ENCODE measurements at regions not wholly inside any gene's neighbourhood (a gene's known extent, or its start where the extent isn't known, plus 50 kb on each side); places are given as distances from the start of the nearest gene placed in this dataset.

GRCh38 chr9:135356021-135356420, 123.6 kb upstream of the PPP1R26 start:
- TF ChIP-seq EZH2 (IDR thresholded peaks at IDR 0.05; ENCODE audit: low read length) (no peak), CTCF (optimal IDR thresholded peaks at IDR 0.05 in 1 of 3, IDR thresholded peaks at IDR 0.05 in 1 of 3, conservative IDR thresholded peaks at IDR 0.05 in 1 of 3; ENCODE audit: extremely low read depth in 1 of 3, insufficient read depth in 2 of 3, low read length in 3 of 3) (no peak)
- DNase-seq (ENCODE audit: low read depth, low spot score) (no peak), FAIRE-seq (no peak)
- Histone ChIP-seq H3K27ac (ENCODE audit: control insufficient read depth, insufficient read depth, low read length) (no peak overlapping the region), H3K4me1 (ENCODE audit: control insufficient read depth, extremely low read depth, insufficient read depth, low read length) (no peaks in the 10 kb centered on the region), H3K79me2 (ENCODE audit: control insufficient read depth, insufficient read depth, low read length) (no peaks in the 10 kb centered on the region), H3K4me3 (ENCODE audit: control insufficient read depth in 2 of 3, extremely low read depth in 1 of 3, insufficient read depth in 2 of 3, low read depth in 1 of 3, low read length in 3 of 3) (no peak overlapping the region), H2AFZ (ENCODE audit: control insufficient read depth, low read length) (no peak overlapping the region), H3K9me1 (ENCODE audit: control insufficient read depth, extremely low read depth, insufficient read depth, low read length) (no peaks in the 10 kb centered on the region), H3K27me3 (ENCODE audit: control insufficient read depth, extremely low read depth, insufficient read depth, low read length) (no peaks in the 10 kb centered on the region), H3K36me3 (ENCODE audit: control insufficient read depth in 2 of 2, extremely low read depth in 1 of 2, insufficient read depth in 2 of 2, low read length in 2 of 2) (no peaks in the 10 kb centered on the region), H4K20me1 (ENCODE audit: control insufficient read depth, extremely low read depth, insufficient read depth, low read length) (no peaks in the 10 kb centered on the region), H3K9ac (ENCODE audit: control insufficient read depth, extremely low read depth, insufficient read depth, low read length) (no peak overlapping the region), H3K9me3 (ENCODE audit: control insufficient read depth, low read depth, low read length) (no peaks in the 10 kb centered on the region), H3K4me2 (ENCODE audit: control insufficient read depth, extremely low read depth, insufficient read depth, low read depth, low read length) (no peak overlapping the region)
- dilution Hi-C loops (cut with MboI; ENCODE audit: extremely low pct_ligation_motif_present, low sequenced_read_pairs), result no loop called here

DNA sequence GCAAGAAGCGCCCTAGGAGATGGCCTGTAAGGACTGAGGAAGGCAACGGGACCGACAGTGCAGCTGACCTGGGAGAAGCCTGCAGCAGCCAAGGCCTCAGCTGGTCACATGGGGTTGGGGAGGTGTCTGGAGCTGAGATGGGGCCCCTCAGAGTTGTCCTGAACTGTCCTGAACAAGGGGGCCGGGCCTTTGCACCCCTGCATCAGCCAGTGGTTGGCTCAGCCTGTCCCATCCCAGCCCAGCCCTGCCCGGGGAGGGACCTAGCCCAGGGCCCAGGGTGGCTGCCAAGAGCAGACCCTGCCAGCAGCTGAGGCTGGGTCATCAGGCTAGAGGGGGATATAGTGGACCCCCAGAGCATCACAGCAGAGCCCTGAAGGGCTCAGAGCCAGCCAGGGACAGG, 122.8 kb upstream of the PPP1R26 start:
- Histone ChIP-seq H3K79me2 (ENCODE audit: control insufficient read depth, insufficient read depth, low read length) (no peaks in the 10 kb centered on the region), H3K4me1 (ENCODE audit: control insufficient read depth, extremely low read depth, insufficient read depth, low read length) (no peaks in the 10 kb centered on the region), H3K9ac (ENCODE audit: control insufficient read depth, extremely low read depth, insufficient read depth, low read length) (no peak overlapping the region), H3K9me3 (ENCODE audit: control insufficient read depth, low read depth, low read length) (no peaks in the 10 kb centered on the region), H3K27ac (ENCODE audit: control insufficient read depth, insufficient read depth, low read length) (no peak overlapping the region), H3K36me3 (ENCODE audit: control insufficient read depth in 2 of 2, extremely low read depth in 1 of 2, insufficient read depth in 2 of 2, low read length in 2 of 2) (no peaks in the 10 kb centered on the region), H3K4me3 (ENCODE audit: control insufficient read depth in 2 of 3, extremely low read depth in 1 of 3, insufficient read depth in 2 of 3, low read depth in 1 of 3, low read length in 3 of 3) (no peak overlapping the region), H3K9me1 (ENCODE audit: control insufficient read depth, extremely low read depth, insufficient read depth, low read length) (no peaks in the 10 kb centered on the region), H2AFZ (ENCODE audit: control insufficient read depth, low read length) (no peak overlapping the region), H4K20me1 (ENCODE audit: control insufficient read depth, extremely low read depth, insufficient read depth, low read length) (no peaks in the 10 kb centered on the region), H3K4me2 (ENCODE audit: control insufficient read depth, extremely low read depth, insufficient read depth, low read depth, low read length) (no peak overlapping the region), H3K27me3 (ENCODE audit: control insufficient read depth, extremely low read depth, insufficient read depth, low read length) (no peaks in the 10 kb centered on the region)
- no peak for TF ChIP-seq EZH2 (IDR thresholded peaks at IDR 0.05; ENCODE audit: low read length)
- no peak for TF ChIP-seq CTCF (optimal IDR thresholded peaks at IDR 0.05 in 1 of 3, IDR thresholded peaks at IDR 0.05 in 1 of 3, conservative IDR thresholded peaks at IDR 0.05 in 1 of 3; ENCODE audit: extremely low read depth in 1 of 3, insufficient read depth in 2 of 3, low read length in 3 of 3)
- dilution Hi-C loops (cut with MboI; ENCODE audit: extremely low pct_ligation_motif_present, low sequenced_read_pairs), result no loop called here
- FAIRE-seq (no peak), DNase-seq (ENCODE audit: low read depth, low spot score) (no peak)

All from keratinocyte (primary cell).